ENCODE measurements at regions not wholly inside any gene's neighbourhood (a gene's known extent, or its start where the extent isn't known, plus 50 kb on each side); places are given as distances from the start of the nearest gene placed in this dataset.

DNA sequence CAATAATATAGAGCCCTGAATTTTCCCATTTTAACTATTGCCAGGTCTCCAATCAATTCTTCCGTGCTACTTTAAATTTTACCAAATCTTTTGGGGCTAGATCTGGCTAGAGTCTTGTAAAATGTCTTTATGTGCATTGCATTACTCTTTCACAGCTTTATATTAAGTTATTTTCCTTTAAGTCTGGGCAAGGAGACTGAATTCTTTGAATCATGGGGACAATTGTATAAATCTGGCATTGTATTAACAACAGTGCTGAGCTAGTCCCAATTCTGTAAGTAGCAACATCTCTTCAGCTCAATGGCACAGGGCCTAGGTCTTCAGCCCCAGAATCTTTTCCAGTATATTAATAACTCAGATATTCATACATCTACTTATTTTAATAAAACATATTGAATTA is 1080.4 kb upstream of the INTU start:
- Histone ChIP-seq H2AFZ (ENCODE audit: low read depth, low read length) (no peak overlapping the region), H3K27me3 (ENCODE audit: insufficient read depth, low read length, poor library complexity) (no peaks in the 10 kb centered on the region), H3K4me3 (ENCODE audit: low read depth in 1 of 2, low read length in 2 of 2) (no peak overlapping the region), H3K36me3 (ENCODE audit: insufficient read depth, low read length) (no peaks in the 10 kb centered on the region), H3K79me2 (ENCODE audit: insufficient read depth, low read length) (no peaks in the 10 kb centered on the region), H3K9me3 (ENCODE audit: insufficient read depth, low read length, severe bottlenecking) (no peaks in the 10 kb centered on the region), H3K9ac (ENCODE audit: low read depth, low read length) (no peak overlapping the region), H3K4me2 (ENCODE audit: insufficient read depth, low read length) (no peak overlapping the region), H3K27ac (ENCODE audit: low read length) (no peak overlapping the region), H3K4me1 (ENCODE audit: insufficient read depth, low read length) (no peaks in the 10 kb centered on the region), H4K20me1 (ENCODE audit: insufficient read depth, low read length) (no peaks in the 10 kb centered on the region)
- no peak for ATAC-seq (ENCODE audit: insufficient read depth, low read depth)
- TF ChIP-seq, protein P1, sequence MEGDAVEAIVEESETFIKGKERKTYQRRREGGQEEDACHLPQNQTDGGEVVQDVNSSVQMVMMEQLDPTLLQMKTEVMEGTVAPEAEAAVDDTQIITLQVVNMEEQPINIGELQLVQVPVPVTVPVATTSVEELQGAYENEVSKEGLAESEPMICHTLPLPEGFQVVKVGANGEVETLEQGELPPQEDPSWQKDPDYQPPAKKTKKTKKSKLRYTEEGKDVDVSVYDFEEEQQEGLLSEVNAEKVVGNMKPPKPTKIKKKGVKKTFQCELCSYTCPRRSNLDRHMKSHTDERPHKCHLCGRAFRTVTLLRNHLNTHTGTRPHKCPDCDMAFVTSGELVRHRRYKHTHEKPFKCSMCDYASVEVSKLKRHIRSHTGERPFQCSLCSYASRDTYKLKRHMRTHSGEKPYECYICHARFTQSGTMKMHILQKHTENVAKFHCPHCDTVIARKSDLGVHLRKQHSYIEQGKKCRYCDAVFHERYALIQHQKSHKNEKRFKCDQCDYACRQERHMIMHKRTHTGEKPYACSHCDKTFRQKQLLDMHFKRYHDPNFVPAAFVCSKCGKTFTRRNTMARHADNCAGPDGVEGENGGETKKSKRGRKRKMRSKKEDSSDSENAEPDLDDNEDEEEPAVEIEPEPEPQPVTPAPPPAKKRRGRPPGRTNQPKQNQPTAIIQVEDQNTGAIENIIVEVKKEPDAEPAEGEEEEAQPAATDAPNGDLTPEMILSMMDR (IDR thresholded peaks at IDR 0.05; ENCODE audit: borderline replicate concordance, extremely low read depth, low read length, poor library complexity, severe bottlenecking): no peak
- TF ChIP-seq EZH2 (IDR thresholded peaks at IDR 0.05; ENCODE audit: borderline replicate concordance, low read depth, low read length, severe bottlenecking): no peak
- DNase-seq: no peak

DNA sequence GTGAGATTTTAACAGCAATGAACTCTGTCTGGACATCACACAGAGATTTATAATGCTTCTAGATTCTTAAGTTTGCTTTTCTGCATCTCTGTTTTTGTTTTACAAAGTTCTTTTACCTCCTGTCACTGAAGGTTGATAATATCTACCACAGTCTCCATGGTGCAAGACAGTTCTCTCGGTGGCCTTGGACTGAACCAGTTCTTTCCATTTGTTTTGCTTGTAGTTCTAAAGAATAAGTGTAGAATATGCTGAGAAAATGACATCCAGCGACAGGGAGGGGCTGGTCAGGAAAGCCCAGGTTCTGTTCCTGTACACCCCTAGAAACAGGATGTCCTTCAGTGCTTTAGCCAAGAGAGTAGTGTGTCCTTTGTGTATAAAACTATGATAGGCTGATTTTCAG is 1079.5 kb upstream of the INTU start:
- DNase-seq (no peak), ATAC-seq (ENCODE audit: insufficient read depth, low read depth) (no peak)
- no peak overlapping the region for H3K4me2 ChIP-seq (ENCODE audit: insufficient read depth, low read length)
- TF ChIP-seq EZH2 (IDR thresholded peaks at IDR 0.05; ENCODE audit: borderline replicate concordance, low read depth, low read length, severe bottlenecking): no peak
- TF ChIP-seq, protein P1 (IDR thresholded peaks at IDR 0.05; ENCODE audit: borderline replicate concordance, extremely low read depth, low read length, poor library complexity, severe bottlenecking): no peak
- H3K27ac ChIP-seq (ENCODE audit: low read length): no peak overlapping the region
- H3K27me3 ChIP-seq (ENCODE audit: insufficient read depth, low read length, poor library complexity): no peaks in the 10 kb centered on the region
- H3K9me3 ChIP-seq (ENCODE audit: insufficient read depth, low read length, severe bottlenecking): no peaks in the 10 kb centered on the region
- H3K9ac ChIP-seq (ENCODE audit: low read depth, low read length): no peak overlapping the region
- H3K4me3 ChIP-seq (ENCODE audit: low read depth in 1 of 2, low read length in 2 of 2): no peak overlapping the region
- H2AFZ ChIP-seq (ENCODE audit: low read depth, low read length): no peak overlapping the region
- H4K20me1 ChIP-seq (ENCODE audit: insufficient read depth, low read length): no peaks in the 10 kb centered on the region
- no peaks in the 10 kb centered on the region for H3K4me1 ChIP-seq (ENCODE audit: insufficient read depth, low read length)
- no peaks in the 10 kb centered on the region for H3K36me3 ChIP-seq (ENCODE audit: insufficient read depth, low read length)
- no peaks in the 10 kb centered on the region for H3K79me2 ChIP-seq (ENCODE audit: insufficient read depth, low read length)

DNA sequence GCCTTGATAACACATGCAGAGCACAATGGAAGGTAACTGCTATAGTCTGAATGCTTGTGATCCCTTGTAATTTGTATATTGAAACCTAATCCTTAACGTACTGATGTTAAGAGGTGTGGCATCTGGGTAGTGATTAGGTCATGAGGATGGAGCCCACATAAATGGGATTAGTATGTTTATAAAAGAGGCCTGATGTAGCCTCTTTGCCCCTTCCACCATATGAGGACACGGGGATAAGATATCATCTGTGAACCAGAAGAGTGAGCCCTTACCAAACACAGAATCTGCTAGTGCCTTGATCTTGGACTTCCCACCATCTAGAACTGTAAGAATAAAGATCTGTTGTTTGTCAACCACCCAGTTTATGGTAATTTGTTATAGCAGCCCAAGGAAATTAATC is 1074.2 kb upstream of the INTU start:
- Histone ChIP-seq H3K4me2 (ENCODE audit: insufficient read depth, low read length) (no peak overlapping the region), H3K9ac (ENCODE audit: low read depth, low read length) (no peak overlapping the region), H3K4me1 (ENCODE audit: insufficient read depth, low read length) (no peaks in the 10 kb centered on the region), H3K27me3 (ENCODE audit: insufficient read depth, low read length, poor library complexity) (no peaks in the 10 kb centered on the region), H3K36me3 (ENCODE audit: insufficient read depth, low read length) (no peaks in the 10 kb centered on the region), H3K79me2 (ENCODE audit: insufficient read depth, low read length) (no peaks in the 10 kb centered on the region), H3K9me3 (ENCODE audit: insufficient read depth, low read length, severe bottlenecking) (no peaks in the 10 kb centered on the region), H4K20me1 (ENCODE audit: insufficient read depth, low read length) (no peaks in the 10 kb centered on the region), H3K27ac (ENCODE audit: low read length) (no peak overlapping the region), H2AFZ (ENCODE audit: low read depth, low read length) (no peak overlapping the region), H3K4me3 (ENCODE audit: low read depth in 1 of 2, low read length in 2 of 2) (no peak overlapping the region)
- DNase-seq (no peak), ATAC-seq (ENCODE audit: insufficient read depth, low read depth) (no peak)
- TF ChIP-seq, protein P1 (IDR thresholded peaks at IDR 0.05; ENCODE audit: borderline replicate concordance, extremely low read depth, low read length, poor library complexity, severe bottlenecking): no peak
- TF ChIP-seq EZH2 (IDR thresholded peaks at IDR 0.05; ENCODE audit: borderline replicate concordance, low read depth, low read length, severe bottlenecking): no peak

DNA sequence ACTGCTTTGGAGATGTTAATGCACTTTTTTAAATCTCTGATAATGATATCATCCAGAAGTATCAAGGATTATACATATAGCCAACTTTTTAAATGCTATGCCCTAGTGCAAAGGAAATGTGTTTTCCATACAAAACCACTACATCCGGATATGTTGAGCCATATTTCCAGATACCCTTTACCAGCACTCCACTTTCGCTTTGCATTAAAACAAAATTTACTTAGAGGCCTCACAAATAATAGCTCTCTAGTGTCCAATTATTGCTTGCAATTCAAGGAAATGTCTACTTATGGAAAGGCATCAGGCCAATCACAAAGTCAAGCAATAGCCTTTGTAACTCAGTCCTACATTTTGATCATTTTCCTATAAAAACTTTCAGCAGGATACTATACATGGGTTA is 1072.8 kb upstream of the INTU start:
- DNase-seq (no peak), ATAC-seq (ENCODE audit: insufficient read depth, low read depth) (no peak)
- H3K9me3 ChIP-seq (ENCODE audit: insufficient read depth, low read length, severe bottlenecking): no peaks in the 10 kb centered on the region
- no peaks in the 10 kb centered on the region for H4K20me1 ChIP-seq (ENCODE audit: insufficient read depth, low read length)
- no peaks in the 10 kb centered on the region for H3K4me1 ChIP-seq (ENCODE audit: insufficient read depth, low read length)
- H3K27me3 ChIP-seq (ENCODE audit: insufficient read depth, low read length, poor library complexity): no peaks in the 10 kb centered on the region
- H3K9ac ChIP-seq (ENCODE audit: low read depth, low read length): no peak overlapping the region
- H2AFZ ChIP-seq (ENCODE audit: low read depth, low read length): no peak overlapping the region
- TF ChIP-seq EZH2 (IDR thresholded peaks at IDR 0.05; ENCODE audit: borderline replicate concordance, low read depth, low read length, severe bottlenecking): no peak
- TF ChIP-seq, protein P1 (IDR thresholded peaks at IDR 0.05; ENCODE audit: borderline replicate concordance, extremely low read depth, low read length, poor library complexity, severe bottlenecking): no peak
- H3K4me3 ChIP-seq (ENCODE audit: low read depth in 1 of 2, low read length in 2 of 2): no peak overlapping the region
- H3K27ac ChIP-seq (ENCODE audit: low read length): no peak overlapping the region
- H3K79me2 ChIP-seq (ENCODE audit: insufficient read depth, low read length): no peaks in the 10 kb centered on the region
- no peaks in the 10 kb centered on the region for H3K36me3 ChIP-seq (ENCODE audit: insufficient read depth, low read length)
- no peak overlapping the region for H3K4me2 ChIP-seq (ENCODE audit: insufficient read depth, low read length)
